ENCODE measurements at regions not wholly inside any gene's neighbourhood (a gene's known extent, or its start where the extent isn't known, plus 50 kb on each side); places are given as distances from the start of the nearest gene placed in this dataset.
"Not testable (repeated sequence)": the region's sequence is repeated elsewhere in the genome, so short reads cannot be mapped to it uniquely, and the experiment has no call there.

GRCh38 chr3:16013568-16013967 lies 160.9 kb upstream of the GALNT15 start:
- Histone ChIP-seq H3K27ac (no peak overlapping the region), H3K9me3 (no peaks in the 10 kb centered on the region), H3K4me1 (no peaks in the 10 kb centered on the region), H3K36me3 (no peaks in the 10 kb centered on the region), H3K27me3 (ENCODE audit: low read depth) (no peaks in the 10 kb centered on the region), H3K4me3 (no peak overlapping the region)
- DNase-seq = no peak
- intact Hi-C loops (cut with DNase I) = no loop called here
- no peak for TF ChIP-seq CTCF (IDR thresholded peaks at IDR 0.05)
- no peak for ATAC-seq

GRCh38 chr3:16021801-16022200 lies 152.7 kb upstream of the GALNT15 start:
- H3K27ac ChIP-seq; H3K4me3 ChIP-seq; H3K4me1 ChIP-seq; H3K27me3 ChIP-seq (ENCODE audit: low read depth); DNase-seq; H3K36me3 ChIP-seq; ATAC-seq; H3K9me3 ChIP-seq; intact Hi-C loops (cut with DNase I): not testable (repeated sequence)

GRCh38 chr3:16023881-16024280 lies 150.6 kb upstream of the GALNT15 start:
- DNase-seq; H3K9me3 ChIP-seq; H3K36me3 ChIP-seq; H3K27me3 ChIP-seq (ENCODE audit: low read depth); H3K27ac ChIP-seq; H3K4me1 ChIP-seq; intact Hi-C loops (cut with DNase I); ATAC-seq; H3K4me3 ChIP-seq: not testable (repeated sequence)

- no peak for TF ChIP-seq CTCF (IDR thresholded peaks at IDR 0.05)
- intact Hi-C loops (cut with DNase I) = no loop called here
- no peaks in the 10 kb centered on the region for H3K4me1 ChIP-seq
- H3K27ac ChIP-seq = no peak overlapping the region
- ATAC-seq (no peak), DNase-seq (no peak)
- H3K4me3 ChIP-seq = no peak overlapping the region
- H3K36me3 ChIP-seq = no peaks in the 10 kb centered on the region
- no peaks in the 10 kb centered on the region for H3K27me3 ChIP-seq (ENCODE audit: low read depth)
- H3K9me3 ChIP-seq = no peaks in the 10 kb centered on the region
These were observed 149.9 kb upstream of the GALNT15 start for GRCh38 chr3:16024548-16024947.

- no peak overlapping the region for H3K27ac ChIP-seq
- TF ChIP-seq CTCF (IDR thresholded peaks at IDR 0.05) = no peak
- intact Hi-C loops (cut with DNase I) = no loop called here
- H3K36me3 ChIP-seq = no peaks in the 10 kb centered on the region
- H3K4me3 ChIP-seq = no peak overlapping the region
- no peak for DNase-seq
- no peak for ATAC-seq
- H3K4me1 ChIP-seq = no peaks in the 10 kb centered on the region
- H3K9me3 ChIP-seq = no peaks in the 10 kb centered on the region
- H3K27me3 ChIP-seq (ENCODE audit: low read depth) = no peaks in the 10 kb centered on the region
These were observed 147.7 kb upstream of the GALNT15 start for GRCh38 chr3:16026753-16027152.

GRCh38 chr3:16028604-16029003 lies 145.9 kb upstream of the GALNT15 start:
- intact Hi-C loops (cut with DNase I) = no loop called here
- H3K4me1 ChIP-seq = no peaks in the 10 kb centered on the region
- ATAC-seq (no peak), DNase-seq (no peak)
- H3K4me3 ChIP-seq = no peak overlapping the region
- TF ChIP-seq CTCF (IDR thresholded peaks at IDR 0.05) = no peak
- H3K27ac ChIP-seq = no peak overlapping the region
- H3K27me3 ChIP-seq (ENCODE audit: low read depth) = no peaks in the 10 kb centered on the region
- H3K9me3 ChIP-seq = no peaks in the 10 kb centered on the region
- H3K36me3 ChIP-seq = no peaks in the 10 kb centered on the region

- no peak for DNase-seq
- ATAC-seq = no peak
- no peaks in the 10 kb centered on the region for H3K4me1 ChIP-seq
These were observed 144.1 kb upstream of the GALNT15 start for GRCh38 chr3:16030342-16030741.

More at GRCh38 chr3:16030342-16030741, 144.1 kb upstream of the GALNT15 start:
- intact Hi-C loops (cut with DNase I) = no loop called here
- Histone ChIP-seq H3K36me3 (no peaks in the 10 kb centered on the region), H3K9me3 (no peaks in the 10 kb centered on the region), H3K4me3 (no peak overlapping the region), H3K27me3 (ENCODE audit: low read depth) (no peaks in the 10 kb centered on the region), H3K27ac (no peak overlapping the region)
- no peak for TF ChIP-seq CTCF (IDR thresholded peaks at IDR 0.05)

Data from lower lobe of right lung (tissue), 2 donors.